ENCODE measurements at regions not wholly inside any gene's neighbourhood (a gene's known extent, or its start where the extent isn't known, plus 50 kb on each side); places are given as distances from the start of the nearest gene placed in this dataset.
A peak's percentile ranks its signal among the peaks of the same experiment; 100 is the strongest.
"Not testable (repeated sequence)": the region's sequence is repeated elsewhere in the genome, so short reads cannot be mapped to it uniquely, and the experiment has no call there.

- H3K4me1 Mint-ChIP-seq, result no peaks in the 10 kb centered on the region
- no peak for DNase-seq
- no peak for ATAC-seq (ENCODE audit: low read depth in 2 of 2)
- no peaks in the 10 kb centered on the region for H3K27me3 ChIP-seq (ENCODE audit: control insufficient read depth, insufficient read depth, low read length)
- H3K27me3 Mint-ChIP-seq, result no peaks in the 10 kb centered on the region
- H3K36me3 ChIP-seq (ENCODE audit: control insufficient read depth, insufficient read depth, low read length), result no peaks in the 10 kb centered on the region
- peaks cover 7% of the 10 kb centered on the region for H3K36me3 Mint-ChIP-seq
- H3K9me3 Mint-ChIP-seq, result peaks cover 0 to 6% (median 0%) of the 10 kb centered on the region in 7 donors
- no peaks in the 10 kb centered on the region for H3K4me1 ChIP-seq (ENCODE audit: control insufficient read depth, insufficient read depth, low read length, poor library complexity, severe bottlenecking)
- no peak overlapping the region for H3K27ac ChIP-seq (ENCODE audit: insufficient read depth, low read length, poor library complexity, severe bottlenecking)
- no peak overlapping the region for H3K27ac Mint-ChIP-seq
- no peak overlapping the region for H3K4me3 ChIP-seq (ENCODE audit: low read depth, low read length)
- H3K4me3 Mint-ChIP-seq, result no peak overlapping the region
- H3K9me3 ChIP-seq (ENCODE audit: control insufficient read depth in 2 of 2, low read length in 2 of 2), result no peaks in the 10 kb centered on the region
These were observed 152.4 kb downstream of the LEPR start for GRCh38 chr1:65572701-65573421.

DNA sequence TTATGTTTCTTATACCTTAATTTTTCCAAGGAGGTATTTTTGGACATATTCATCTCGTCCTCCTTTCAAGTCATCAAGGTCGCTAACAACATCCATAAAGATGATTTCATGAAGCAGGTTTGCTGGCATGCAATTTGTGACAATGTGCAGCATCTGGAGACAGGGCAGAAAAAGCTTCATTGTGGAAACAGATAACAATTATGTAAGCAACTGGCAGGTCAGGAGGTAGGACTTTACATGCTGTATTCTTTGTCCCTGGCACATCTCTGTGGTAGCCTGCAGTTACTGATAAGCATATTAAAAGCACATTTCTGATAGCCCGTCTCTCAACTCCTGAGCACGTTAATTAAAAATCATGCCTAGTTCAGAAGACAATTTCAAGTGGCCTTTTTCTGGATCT, 156.8 kb downstream of the LEPR start:
- no peak for DNase-seq
- Histone ChIP-seq H3K4me3 (ENCODE audit: low read depth, low read length) (no peak overlapping the region), H3K36me3 (ENCODE audit: control insufficient read depth, insufficient read depth, low read length) (no peaks in the 10 kb centered on the region), H3K4me1 (ENCODE audit: control insufficient read depth, insufficient read depth, low read length, poor library complexity, severe bottlenecking) (no peaks in the 10 kb centered on the region), H3K9me3 (ENCODE audit: control insufficient read depth in 2 of 2, low read length in 2 of 2) (no peaks in the 10 kb centered on the region), H3K27me3 (ENCODE audit: control insufficient read depth, insufficient read depth, low read length) (no peaks in the 10 kb centered on the region), H3K27ac (ENCODE audit: insufficient read depth, low read length, poor library complexity, severe bottlenecking) (no peak overlapping the region)
- no peak overlapping the region for H3K27ac Mint-ChIP-seq
- ATAC-seq (ENCODE audit: low read depth in 2 of 2), result no peak
- H3K4me1 Mint-ChIP-seq, result no peaks in the 10 kb centered on the region
- H3K27me3 Mint-ChIP-seq, result no peaks in the 10 kb centered on the region
- no peaks in the 10 kb centered on the region for H3K36me3 Mint-ChIP-seq
- H3K4me3 Mint-ChIP-seq, result no peak overlapping the region
- H3K9me3 Mint-ChIP-seq, result no peaks in the 10 kb centered on the region

DNA sequence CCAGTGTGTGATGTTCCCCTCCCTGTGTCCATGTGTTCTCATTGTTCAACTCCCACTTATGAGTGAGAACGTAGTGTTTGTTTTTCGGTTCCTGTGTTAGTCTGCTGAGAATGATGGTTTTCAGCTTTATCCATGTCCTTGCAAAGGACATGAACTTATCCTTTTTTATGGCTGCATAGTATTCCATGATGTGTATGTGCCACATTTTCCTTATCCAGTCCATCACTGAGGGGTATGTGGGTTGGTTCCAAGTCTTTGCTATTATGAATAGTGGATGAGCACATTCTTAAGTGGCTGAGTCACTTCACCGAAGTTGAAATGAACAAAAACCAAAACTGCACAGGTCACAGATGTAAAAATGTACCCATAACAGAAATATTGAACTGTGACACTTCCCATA, 157.5 kb downstream of the LEPR start:
- H3K4me3 Mint-ChIP-seq, result not testable (repeated sequence)

DNA sequence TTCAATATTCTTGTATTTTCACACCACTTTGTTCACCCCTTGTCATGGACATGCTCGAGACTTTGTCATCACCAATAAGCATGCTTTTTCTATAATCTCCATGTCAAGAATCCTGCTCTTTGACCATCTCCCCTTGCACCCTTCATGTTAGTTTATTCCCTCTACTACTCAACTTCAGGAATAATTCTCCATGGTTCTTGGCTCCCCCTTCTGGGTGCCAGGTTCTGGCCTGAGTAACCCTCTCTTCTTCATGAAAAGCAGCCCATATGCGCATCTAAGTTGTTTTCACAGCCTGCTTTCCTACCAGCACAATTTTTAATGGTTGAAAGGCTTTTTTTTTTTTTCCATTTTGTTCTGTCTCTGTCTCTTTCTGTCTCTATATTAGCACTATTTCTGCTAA, 160.7 kb downstream of the LEPR start:
- Histone ChIP-seq H3K27ac (ENCODE audit: insufficient read depth, low read length, poor library complexity, severe bottlenecking) (no peak overlapping the region), H3K4me1 (ENCODE audit: control insufficient read depth, insufficient read depth, low read length, poor library complexity, severe bottlenecking) (no peaks in the 10 kb centered on the region), H3K9me3 (ENCODE audit: control insufficient read depth in 2 of 2, low read length in 2 of 2) (no peaks in the 10 kb centered on the region), H3K36me3 (ENCODE audit: control insufficient read depth, insufficient read depth, low read length) (no peaks in the 10 kb centered on the region), H3K4me3 (ENCODE audit: low read depth, low read length) (no peak overlapping the region), H3K27me3 (ENCODE audit: control insufficient read depth, insufficient read depth, low read length) (no peaks in the 10 kb centered on the region)
- Mint-ChIP-seq H3K27me3 (no peaks in the 10 kb centered on the region), H3K4me1 (no peaks in the 10 kb centered on the region), H3K9me3 (peaks cover 0 to 5% (median 0%) of the 10 kb centered on the region in 7 donors), H3K36me3 (no peaks in the 10 kb centered on the region), H3K27ac (no peak overlapping the region), H3K4me3 (no peak overlapping the region)
- ATAC-seq (ENCODE audit: low read depth in 2 of 2) (no peak), DNase-seq (no peak)

More for the DNA sequence above, 157.5 kb downstream of the LEPR start:
- H3K36me3 ChIP-seq (ENCODE audit: control insufficient read depth, insufficient read depth, low read length); H3K27ac ChIP-seq (ENCODE audit: insufficient read depth, low read length, poor library complexity, severe bottlenecking); H3K27me3 ChIP-seq (ENCODE audit: control insufficient read depth, insufficient read depth, low read length); H3K36me3 Mint-ChIP-seq; H3K4me1 ChIP-seq (ENCODE audit: control insufficient read depth, insufficient read depth, low read length, poor library complexity, severe bottlenecking); H3K27me3 Mint-ChIP-seq; H3K27ac Mint-ChIP-seq; H3K9me3 ChIP-seq (ENCODE audit: control insufficient read depth in 2 of 2, low read length in 2 of 2); DNase-seq; ATAC-seq (ENCODE audit: low read depth in 2 of 2); H3K4me1 Mint-ChIP-seq; H3K9me3 Mint-ChIP-seq; H3K4me3 ChIP-seq (ENCODE audit: low read depth, low read length): not testable (repeated sequence)

DNA sequence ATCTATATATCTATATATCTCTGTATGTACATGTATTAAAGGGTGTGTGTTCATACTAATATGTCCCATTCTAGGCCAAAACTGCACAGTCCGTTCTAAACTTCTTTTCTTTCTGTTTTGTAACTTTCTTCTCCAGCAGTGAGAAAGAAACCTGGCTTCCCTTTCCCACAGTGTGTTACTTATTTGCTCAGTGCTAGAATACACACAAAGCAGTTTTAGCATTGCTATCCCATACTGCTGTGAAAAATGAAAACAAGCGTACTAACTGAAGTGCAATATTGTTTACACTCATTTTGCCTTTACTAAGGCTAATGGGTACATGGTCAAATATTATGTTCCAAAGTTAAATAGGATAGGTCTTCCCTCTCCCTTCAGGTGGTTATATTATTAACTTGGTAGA, 163.9 kb downstream of the LEPR start:
- H3K27me3 Mint-ChIP-seq, result no peaks in the 10 kb centered on the region
- H3K9me3 ChIP-seq (ENCODE audit: control insufficient read depth in 2 of 2, low read length in 2 of 2), result no peaks in the 10 kb centered on the region
- H3K36me3 Mint-ChIP-seq, result no peaks in the 10 kb centered on the region
- H3K27ac Mint-ChIP-seq, result no peak overlapping the region
- H3K4me1 Mint-ChIP-seq, result no peaks in the 10 kb centered on the region
- H3K9me3 Mint-ChIP-seq, result peaks cover 0 to 5% (median 0%) of the 10 kb centered on the region in 7 donors
- ATAC-seq (ENCODE audit: low read depth in 2 of 2) (no peak), DNase-seq (no peak)
- no peak overlapping the region for H3K4me3 Mint-ChIP-seq
- no peaks in the 10 kb centered on the region for H3K27me3 ChIP-seq (ENCODE audit: control insufficient read depth, insufficient read depth, low read length)
- H3K4me1 ChIP-seq (ENCODE audit: control insufficient read depth, insufficient read depth, low read length, poor library complexity, severe bottlenecking), result no peaks in the 10 kb centered on the region
- H3K27ac ChIP-seq (ENCODE audit: insufficient read depth, low read length, poor library complexity, severe bottlenecking), result no peak overlapping the region
- H3K36me3 ChIP-seq (ENCODE audit: control insufficient read depth, insufficient read depth, low read length), result no peaks in the 10 kb centered on the region
- no peak overlapping the region for H3K4me3 ChIP-seq (ENCODE audit: low read depth, low read length)

GRCh38 chr1:65590279-65590678, 169.8 kb downstream of the LEPR start:
- H3K27ac Mint-ChIP-seq, result no peak overlapping the region
- H3K4me3 Mint-ChIP-seq, result peak overlapping the region in 1 of 4 donors; percentile 66
- DNase-seq, result no peak
- no peaks in the 10 kb centered on the region for H3K4me1 ChIP-seq (ENCODE audit: control insufficient read depth, insufficient read depth, low read length, poor library complexity, severe bottlenecking)
- no peaks in the 10 kb centered on the region for H3K36me3 ChIP-seq (ENCODE audit: control insufficient read depth, insufficient read depth, low read length)
- H3K4me1 Mint-ChIP-seq, result no peaks in the 10 kb centered on the region
- H3K9me3 Mint-ChIP-seq, result peaks cover 0 to 3% (median 0%) of the 10 kb centered on the region in 7 donors
- no peaks in the 10 kb centered on the region for H3K36me3 Mint-ChIP-seq
- H3K4me3 ChIP-seq (ENCODE audit: low read depth, low read length), result no peak overlapping the region
- no peak overlapping the region for H3K27ac ChIP-seq (ENCODE audit: insufficient read depth, low read length, poor library complexity, severe bottlenecking)
- no peaks in the 10 kb centered on the region for H3K27me3 Mint-ChIP-seq
- H3K9me3 ChIP-seq (ENCODE audit: control insufficient read depth in 2 of 2, low read length in 2 of 2), result no peaks in the 10 kb centered on the region
- H3K27me3 ChIP-seq (ENCODE audit: control insufficient read depth, insufficient read depth, low read length), result no peaks in the 10 kb centered on the region
- ATAC-seq (ENCODE audit: low read depth in 2 of 2), result no peak

GRCh38 chr1:65593516-65593915, 173.0 kb downstream of the LEPR start:
- no peak for DNase-seq
- Mint-ChIP-seq H3K36me3 (no peaks in the 10 kb centered on the region), H3K4me1 (no peaks in the 10 kb centered on the region), H3K4me3 (no peak overlapping the region), H3K27me3 (no peaks in the 10 kb centered on the region), H3K27ac (no peak overlapping the region), H3K9me3 (peaks cover 0 to 3% (median 0%) of the 10 kb centered on the region in 7 donors)
- H3K4me1 ChIP-seq (ENCODE audit: control insufficient read depth, insufficient read depth, low read length, poor library complexity, severe bottlenecking), result no peaks in the 10 kb centered on the region
- no peaks in the 10 kb centered on the region for H3K9me3 ChIP-seq (ENCODE audit: control insufficient read depth in 2 of 2, low read length in 2 of 2)
- no peak for ATAC-seq (ENCODE audit: low read depth in 2 of 2)
- no peak overlapping the region for H3K27ac ChIP-seq (ENCODE audit: insufficient read depth, low read length, poor library complexity, severe bottlenecking)
- no peak overlapping the region for H3K4me3 ChIP-seq (ENCODE audit: low read depth, low read length)
- H3K36me3 ChIP-seq (ENCODE audit: control insufficient read depth, insufficient read depth, low read length), result no peaks in the 10 kb centered on the region
- H3K27me3 ChIP-seq (ENCODE audit: control insufficient read depth, insufficient read depth, low read length), result no peaks in the 10 kb centered on the region

DNA sequence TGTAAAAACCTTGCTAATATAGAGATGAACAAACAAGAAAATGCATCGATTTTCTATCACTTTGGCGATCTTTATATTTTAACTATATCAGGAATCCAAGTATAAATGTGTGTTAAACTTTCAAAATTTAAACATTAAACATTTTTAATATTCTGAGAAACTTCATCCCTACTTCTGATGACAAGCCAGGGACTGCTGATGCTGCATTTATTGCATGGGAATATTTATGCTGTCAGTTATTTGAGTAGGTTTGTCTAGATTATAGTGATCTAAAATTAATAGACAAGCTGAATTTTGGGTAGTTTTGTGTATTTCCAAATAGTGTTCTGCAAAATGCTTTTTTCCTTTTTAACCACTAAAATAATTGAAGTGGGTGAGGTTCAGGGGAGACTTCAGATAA, 175.3 kb downstream of the LEPR start:
- ATAC-seq (ENCODE audit: low read depth in 2 of 2) (no peak), DNase-seq (no peak)
- H3K36me3 Mint-ChIP-seq, result no peaks in the 10 kb centered on the region
- H3K27me3 Mint-ChIP-seq, result no peaks in the 10 kb centered on the region
- no peaks in the 10 kb centered on the region for H3K27me3 ChIP-seq (ENCODE audit: control insufficient read depth, insufficient read depth, low read length)
- no peak overlapping the region for H3K4me3 Mint-ChIP-seq
- H3K4me3 ChIP-seq (ENCODE audit: low read depth, low read length), result no peak overlapping the region
- H3K4me1 Mint-ChIP-seq, result no peaks in the 10 kb centered on the region
- H3K36me3 ChIP-seq (ENCODE audit: control insufficient read depth, insufficient read depth, low read length), result no peaks in the 10 kb centered on the region
- H3K4me1 ChIP-seq (ENCODE audit: control insufficient read depth, insufficient read depth, low read length, poor library complexity, severe bottlenecking), result no peaks in the 10 kb centered on the region
- no peak overlapping the region for H3K27ac ChIP-seq (ENCODE audit: insufficient read depth, low read length, poor library complexity, severe bottlenecking)
- no peaks in the 10 kb centered on the region for H3K9me3 Mint-ChIP-seq
- no peaks in the 10 kb centered on the region for H3K9me3 ChIP-seq (ENCODE audit: control insufficient read depth in 2 of 2, low read length in 2 of 2)
- H3K27ac Mint-ChIP-seq, result no peak overlapping the region

All from CD4-positive, CD25-positive, alpha-beta regulatory T cell (primary cell).